PC-9 (cell line): ENCODE measurements at regions not wholly inside any gene's neighbourhood (a gene's known extent, or its start where the extent isn't known, plus 50 kb on each side); places are given as distances from the start of the nearest gene placed in this dataset.

ENCODE experiments used
- BruUV-seq: library from RNA; stranded (reverse); fragments of 400-500 nt; replicated peaks from 2 replicates; lab custom pipeline; 2021; lab: Mats Ljungman, UMichigan
- CTCF ChIA-PET: fragments of 300-600 bp; sonication (Branson Sonifier 250); formaldehyde crosslinking; loops from one replicate; lab custom pipeline; 2022; ENCODE audit warnings: antibody characterized with exemption; lab: Charles Lee
- POLR2A ChIA-PET: fragments of 300-600 bp; sonication (Branson Sonifier 250); formaldehyde crosslinking; loops from one replicate; lab custom pipeline; 2022; ENCODE audit warnings: antibody characterized with exemption; ENCODE audit not compliant: unreplicated experiment; lab: Charles Lee
- DNase-seq, 2 experiments: peaks; one replicate each; pipeline versions ENCODE4 v3.0.0 to v3.0.0-alpha.2; 2015 to 2022; ENCODE audit warnings: mixed read lengths in 1 of 2
- H2AFZ ChIP-seq: fragments of 200-600 bp; sonication (generic); 2 replicates; pipeline ENCODE4 v1.8.1; 2017; ENCODE audit warnings: antibody characterized with exemption
- H3F3A ChIP-seq: fragments of 200-600 bp; sonication (generic); 2 replicates; pipeline ENCODE4 v1.8.1; 2017; ENCODE audit warnings: antibody characterized with exemption, mild to moderate bottlenecking, low read depth; ENCODE audit not compliant: insufficient read depth
- H3K27ac ChIP-seq: fragments of 200-600 bp; sonication (generic); 2 replicates; pipeline ENCODE4 v1.6.1; 2016; ENCODE audit warnings: mixed run types
- H3K27me3 ChIP-seq: fragments of 200-600 bp; sonication (generic); 2 replicates; pipeline ENCODE4 v1.6.1; 2016; ENCODE audit warnings: low read depth, mixed run types; ENCODE audit not compliant: insufficient read depth
- H3K36me3 ChIP-seq: fragments of 200-600 bp; sonication (generic); 2 replicates; pipeline ENCODE4 v1.6.1; 2016; ENCODE audit warnings: low read depth, mixed run types
- H3K4me1 ChIP-seq: fragments of 200-600 bp; sonication (generic); replicated peaks from 2 replicates; pipeline ENCODE4 v1.6.1; 2016; ENCODE audit warnings: mixed run types; ENCODE audit not compliant: insufficient read depth
- H3K4me2 ChIP-seq: fragments of 200-600 bp; sonication (generic); 2 replicates; pipeline ENCODE4 v1.6.1; 2017; ENCODE audit warnings: mixed run types
- H3K4me3 ChIP-seq: fragments of 200-600 bp; sonication (generic); 2 replicates; pipeline ENCODE4 v1.6.1; 2016; ENCODE audit warnings: mixed run types
- H3K79me2 ChIP-seq: fragments of 200-600 bp; sonication (generic); 2 replicates; pipeline ENCODE4 v1.6.1; 2017; ENCODE audit warnings: low read depth, mixed run types
- H3K9me2 ChIP-seq: fragments of 200-600 bp; sonication (generic); 2 replicates; pipeline ENCODE4 v1.8.1; 2017; ENCODE audit warnings: mild to moderate bottlenecking; ENCODE audit not compliant: insufficient read depth
- H3K9me3 ChIP-seq: fragments of 200-600 bp; sonication (generic); 2 replicates; pipeline ENCODE4 v1.8.1; 2016; ENCODE audit warnings: low read depth; ENCODE audit not compliant: insufficient read depth
- H4K20me1 ChIP-seq: fragments of 200-600 bp; sonication (generic); 2 replicates; pipeline ENCODE4 v1.8.1; 2017; ENCODE audit not compliant: insufficient read depth
- EZH2 ChIP-seq: fragments of 200-600 bp; sonication (generic); IDR thresholded peaks from 2 replicates; pipeline ENCODE4 v1.8.0; 2017; ENCODE audit warnings: antibody characterized with exemption, low read depth
- intact Hi-C: fragments of 100-400 bp; cut with micrococcal nuclease; formaldehyde crosslinking; loops from one replicate; pipeline ENCODE4 v1.10.0; 2022; ENCODE audit not compliant: unreplicated experiment
- TF ChIP-seq, protein P1 (sequence below): fragments of 200-600 bp; sonication (generic); conservative IDR thresholded peaks from 2 replicates; pipeline ENCODE4 v1.6.1; 2017; ENCODE audit warnings: mixed run types, antibody characterized with exemption, mild to moderate bottlenecking, moderate library complexity

GRCh38 chr4:189780391-189780790 is 160.3 kb upstream of the FRG1 start:
- Histone ChIP-seq H3K9me2 (no peaks in the 10 kb centered on the region), H3K4me3 (no peak overlapping the region), H4K20me1 (no peaks in the 10 kb centered on the region), H3K79me2 (no peaks in the 10 kb centered on the region), H3K9me3 (no peaks in the 10 kb centered on the region), H3K27ac (no peak overlapping the region), H3K4me1 (no peaks in the 10 kb centered on the region), H3K36me3 (no peaks in the 10 kb centered on the region), H3F3A (no peaks in the 10 kb centered on the region), H3K4me2 (no peak overlapping the region), H3K27me3 (0 out of 2 replicates have a peak, but pooled peaks cover 4% of the 10 kb centered on the region), H2AFZ (no peak overlapping the region)
- intact Hi-C loops: no loop called here
- BruUV-seq: no TSS peak
- DNase-seq: no peak
- no peak for TF ChIP-seq EZH2
- TF ChIP-seq, protein P1, sequence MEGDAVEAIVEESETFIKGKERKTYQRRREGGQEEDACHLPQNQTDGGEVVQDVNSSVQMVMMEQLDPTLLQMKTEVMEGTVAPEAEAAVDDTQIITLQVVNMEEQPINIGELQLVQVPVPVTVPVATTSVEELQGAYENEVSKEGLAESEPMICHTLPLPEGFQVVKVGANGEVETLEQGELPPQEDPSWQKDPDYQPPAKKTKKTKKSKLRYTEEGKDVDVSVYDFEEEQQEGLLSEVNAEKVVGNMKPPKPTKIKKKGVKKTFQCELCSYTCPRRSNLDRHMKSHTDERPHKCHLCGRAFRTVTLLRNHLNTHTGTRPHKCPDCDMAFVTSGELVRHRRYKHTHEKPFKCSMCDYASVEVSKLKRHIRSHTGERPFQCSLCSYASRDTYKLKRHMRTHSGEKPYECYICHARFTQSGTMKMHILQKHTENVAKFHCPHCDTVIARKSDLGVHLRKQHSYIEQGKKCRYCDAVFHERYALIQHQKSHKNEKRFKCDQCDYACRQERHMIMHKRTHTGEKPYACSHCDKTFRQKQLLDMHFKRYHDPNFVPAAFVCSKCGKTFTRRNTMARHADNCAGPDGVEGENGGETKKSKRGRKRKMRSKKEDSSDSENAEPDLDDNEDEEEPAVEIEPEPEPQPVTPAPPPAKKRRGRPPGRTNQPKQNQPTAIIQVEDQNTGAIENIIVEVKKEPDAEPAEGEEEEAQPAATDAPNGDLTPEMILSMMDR: no peak
- CTCF ChIA-PET: no interaction called here
- POLR2A ChIA-PET: no interaction called here

DNA sequence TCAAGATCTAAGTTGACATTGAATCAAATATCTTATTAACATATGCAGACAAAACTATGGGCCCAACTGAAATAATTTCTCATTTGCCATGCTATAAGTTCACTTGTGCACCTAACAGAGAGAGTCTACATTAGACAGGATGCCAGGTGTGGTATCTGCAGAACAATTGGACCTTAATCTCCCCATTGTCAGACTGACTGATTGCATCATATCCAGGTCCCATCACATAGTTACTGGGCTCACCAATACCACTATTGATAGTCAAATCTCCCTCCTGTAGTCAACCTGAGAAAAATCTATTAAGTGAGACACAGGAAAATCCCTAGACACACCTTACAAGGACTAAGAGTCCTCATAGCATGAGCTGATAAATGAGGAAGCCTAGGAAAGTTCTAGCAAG is 156.0 kb upstream of the FRG1 start:
- Histone ChIP-seq H4K20me1 (no peaks in the 10 kb centered on the region), H3K36me3 (no peaks in the 10 kb centered on the region), H3K79me2 (no peaks in the 10 kb centered on the region), H3K9me3 (no peaks in the 10 kb centered on the region), H3K9me2 (no peaks in the 10 kb centered on the region), H3K4me3 (no peak overlapping the region), H3K27me3 (peaks cover 25% of the 10 kb centered on the region), H3K4me1 (no peaks in the 10 kb centered on the region), H3K27ac (no peak overlapping the region), H3K4me2 (no peak overlapping the region), H2AFZ (no peak overlapping the region), H3F3A (no peaks in the 10 kb centered on the region)
- POLR2A ChIA-PET: no interaction called here
- CTCF ChIA-PET: no interaction called here
- no TSS peak for BruUV-seq
- TF ChIP-seq, protein P1: no peak
- no peak for TF ChIP-seq EZH2
- no peak for DNase-seq
- intact Hi-C loops: no loop called here

GRCh38 chr4:189785257-189785656 is 155.4 kb upstream of the FRG1 start:
- H3K36me3 ChIP-seq: no peaks in the 10 kb centered on the region
- ChIA-PET CTCF (no interaction called here), POLR2A (no interaction called here)
- intact Hi-C loops: no loop called here
- no peaks in the 10 kb centered on the region for H3K9me3 ChIP-seq
- H3K4me3 ChIP-seq: no peak overlapping the region
- no peak overlapping the region for H3K27ac ChIP-seq
- no peak for DNase-seq
- no peaks in the 10 kb centered on the region for H4K20me1 ChIP-seq
- H3K79me2 ChIP-seq: no peaks in the 10 kb centered on the region
- BruUV-seq: no TSS peak
- H3K9me2 ChIP-seq: no peaks in the 10 kb centered on the region
- no peaks in the 10 kb centered on the region for H3F3A ChIP-seq
- H3K4me2 ChIP-seq: no peak overlapping the region
- H3K4me1 ChIP-seq: no peaks in the 10 kb centered on the region
- TF ChIP-seq, protein P1: no peak
- TF ChIP-seq EZH2: no peak
- no peak overlapping the region for H2AFZ ChIP-seq
- peaks cover 27% of the 10 kb centered on the region for H3K27me3 ChIP-seq
